ENCODE measurements at regions not wholly inside any gene's neighbourhood (a gene's known extent, or its start where the extent isn't known, plus 50 kb on each side); places are given as distances from the start of the nearest gene placed in this dataset.

- H3K27me3 ChIP-seq (replicated peaks; ENCODE audit: control insufficient read depth, insufficient read depth, low read length), result no peaks in the 10 kb centered on the region
- no peaks in the 10 kb centered on the region for H3K9me3 ChIP-seq (ENCODE audit: control insufficient read depth, low read length)
- no peak overlapping the region for H3K9ac ChIP-seq (ENCODE audit: low read length)
- H3K4me1 ChIP-seq (ENCODE audit: control insufficient read depth, insufficient read depth, low read length), result no peaks in the 10 kb centered on the region
- no peaks in the 10 kb centered on the region for H3K36me3 ChIP-seq (ENCODE audit: control insufficient read depth, insufficient read depth, low read length, severe bottlenecking)
- H3K4me3 ChIP-seq (ENCODE audit: low read length), result no peak overlapping the region
- DNase-seq (ENCODE audit: low read depth), result no peak
Observed at GRCh38 chr7:18202315-18203045, 174.8 kb upstream of the PRPS1L1 start.

- no peak for DNase-seq (ENCODE audit: low read depth)
- no peak overlapping the region for H3K9ac ChIP-seq (ENCODE audit: low read length)
- H3K4me1 ChIP-seq (ENCODE audit: control insufficient read depth, insufficient read depth, low read length), result no peaks in the 10 kb centered on the region
- H3K36me3 ChIP-seq (ENCODE audit: control insufficient read depth, insufficient read depth, low read length, severe bottlenecking), result no peaks in the 10 kb centered on the region
- no peak overlapping the region for H3K4me3 ChIP-seq (ENCODE audit: low read length)
- no peaks in the 10 kb centered on the region for H3K9me3 ChIP-seq (ENCODE audit: control insufficient read depth, low read length)
- H3K27me3 ChIP-seq (replicated peaks; ENCODE audit: control insufficient read depth, insufficient read depth, low read length), result no peaks in the 10 kb centered on the region
Observed at GRCh38 chr7:18206331-18206730, 178.7 kb upstream of the PRPS1L1 start.

- no peak overlapping the region for H3K9ac ChIP-seq (ENCODE audit: low read length)
- no peaks in the 10 kb centered on the region for H3K9me3 ChIP-seq (ENCODE audit: control insufficient read depth, low read length)
- H3K4me3 ChIP-seq (ENCODE audit: low read length), result no peak overlapping the region
- H3K36me3 ChIP-seq (ENCODE audit: control insufficient read depth, insufficient read depth, low read length, severe bottlenecking), result no peaks in the 10 kb centered on the region
- H3K27me3 ChIP-seq (replicated peaks; ENCODE audit: control insufficient read depth, insufficient read depth, low read length), result no peaks in the 10 kb centered on the region
- H3K4me1 ChIP-seq (ENCODE audit: control insufficient read depth, insufficient read depth, low read length), result peaks cover 15% of the 10 kb centered on the region
- no peak for DNase-seq (ENCODE audit: low read depth)
Observed at GRCh38 chr7:18208921-18209320, 181.3 kb upstream of the PRPS1L1 start.

- no peak for DNase-seq (ENCODE audit: low read depth)
- no peaks in the 10 kb centered on the region for H3K9me3 ChIP-seq (ENCODE audit: control insufficient read depth, low read length)
Observed at GRCh38 chr7:18210377-18210776, 182.7 kb upstream of the PRPS1L1 start.

GRCh38 chr7:18210788-18211187 lies 183.1 kb upstream of the PRPS1L1 start:
- H3K9ac ChIP-seq (ENCODE audit: low read length), result no peak overlapping the region
- no peaks in the 10 kb centered on the region for H3K9me3 ChIP-seq (ENCODE audit: control insufficient read depth, low read length)
- H3K27me3 ChIP-seq (replicated peaks; ENCODE audit: control insufficient read depth, insufficient read depth, low read length), result no peaks in the 10 kb centered on the region
- H3K4me1 ChIP-seq (ENCODE audit: control insufficient read depth, insufficient read depth, low read length), result peaks cover 15% of the 10 kb centered on the region
- no peak overlapping the region for H3K4me3 ChIP-seq (ENCODE audit: low read length)
- no peak for DNase-seq (ENCODE audit: low read depth)
- H3K36me3 ChIP-seq (ENCODE audit: control insufficient read depth, insufficient read depth, low read length, severe bottlenecking), result no peaks in the 10 kb centered on the region

More at GRCh38 chr7:18210377-18210776, 182.7 kb upstream of the PRPS1L1 start:
- Histone ChIP-seq H3K4me1 (ENCODE audit: control insufficient read depth, insufficient read depth, low read length) (peaks cover 15% of the 10 kb centered on the region), H3K27me3 (replicated peaks; ENCODE audit: control insufficient read depth, insufficient read depth, low read length) (no peaks in the 10 kb centered on the region), H3K9ac (ENCODE audit: low read length) (no peak overlapping the region), H3K4me3 (ENCODE audit: low read length) (no peak overlapping the region), H3K36me3 (ENCODE audit: control insufficient read depth, insufficient read depth, low read length, severe bottlenecking) (no peaks in the 10 kb centered on the region)

GRCh38 chr7:18212308-18212707 lies 184.7 kb upstream of the PRPS1L1 start:
- Histone ChIP-seq H3K36me3 (ENCODE audit: control insufficient read depth, insufficient read depth, low read length, severe bottlenecking) (no peaks in the 10 kb centered on the region), H3K9me3 (ENCODE audit: control insufficient read depth, low read length) (no peaks in the 10 kb centered on the region), H3K4me3 (ENCODE audit: low read length) (no peak overlapping the region), H3K9ac (ENCODE audit: low read length) (peak overlapping the region; percentile 1), H3K27me3 (replicated peaks; ENCODE audit: control insufficient read depth, insufficient read depth, low read length) (no peaks in the 10 kb centered on the region), H3K4me1 (ENCODE audit: control insufficient read depth, insufficient read depth, low read length) (peaks cover 15% of the 10 kb centered on the region)
- no peak for DNase-seq (ENCODE audit: low read depth)

GRCh38 chr7:18212758-18213157 lies 185.1 kb upstream of the PRPS1L1 start:
- Histone ChIP-seq H3K4me1 (ENCODE audit: control insufficient read depth, insufficient read depth, low read length) (peaks cover 15% of the 10 kb centered on the region), H3K4me3 (ENCODE audit: low read length) (no peak overlapping the region), H3K27me3 (replicated peaks; ENCODE audit: control insufficient read depth, insufficient read depth, low read length) (no peaks in the 10 kb centered on the region), H3K9me3 (ENCODE audit: control insufficient read depth, low read length) (no peaks in the 10 kb centered on the region), H3K36me3 (ENCODE audit: control insufficient read depth, insufficient read depth, low read length, severe bottlenecking) (no peaks in the 10 kb centered on the region), H3K9ac (ENCODE audit: low read length) (peak overlapping the region; percentile 1)
- DNase-seq (ENCODE audit: low read depth), result peak; percentile 95

GRCh38 chr7:18213652-18214051 lies 186.0 kb upstream of the PRPS1L1 start:
- H3K36me3 ChIP-seq (ENCODE audit: control insufficient read depth, insufficient read depth, low read length, severe bottlenecking), result no peaks in the 10 kb centered on the region
- H3K4me3 ChIP-seq (ENCODE audit: low read length), result no peak overlapping the region
- H3K27me3 ChIP-seq (replicated peaks; ENCODE audit: control insufficient read depth, insufficient read depth, low read length), result no peaks in the 10 kb centered on the region
- peaks cover 15% of the 10 kb centered on the region for H3K4me1 ChIP-seq (ENCODE audit: control insufficient read depth, insufficient read depth, low read length)
- no peaks in the 10 kb centered on the region for H3K9me3 ChIP-seq (ENCODE audit: control insufficient read depth, low read length)
- H3K9ac ChIP-seq (ENCODE audit: low read length), result no peak overlapping the region
- DNase-seq (ENCODE audit: low read depth), result peak; percentile 7

- H3K4me3 ChIP-seq (ENCODE audit: low read length), result no peak overlapping the region
- H3K9ac ChIP-seq (ENCODE audit: low read length), result no peak overlapping the region
- no peak for DNase-seq (ENCODE audit: low read depth)
- H3K27me3 ChIP-seq (replicated peaks; ENCODE audit: control insufficient read depth, insufficient read depth, low read length), result no peaks in the 10 kb centered on the region
- no peaks in the 10 kb centered on the region for H3K36me3 ChIP-seq (ENCODE audit: control insufficient read depth, insufficient read depth, low read length, severe bottlenecking)
- peaks cover 15% of the 10 kb centered on the region for H3K4me1 ChIP-seq (ENCODE audit: control insufficient read depth, insufficient read depth, low read length)
- H3K9me3 ChIP-seq (ENCODE audit: control insufficient read depth, low read length), result no peaks in the 10 kb centered on the region
Observed at GRCh38 chr7:18216270-18216669, 188.6 kb upstream of the PRPS1L1 start.

- Histone ChIP-seq H3K9me3 (ENCODE audit: control insufficient read depth, low read length) (no peaks in the 10 kb centered on the region), H3K4me1 (ENCODE audit: control insufficient read depth, insufficient read depth, low read length) (peaks cover 14% of the 10 kb centered on the region), H3K36me3 (ENCODE audit: control insufficient read depth, insufficient read depth, low read length, severe bottlenecking) (no peaks in the 10 kb centered on the region), H3K9ac (ENCODE audit: low read length) (no peak overlapping the region), H3K4me3 (ENCODE audit: low read length) (peak overlapping the region; percentile 39), H3K27me3 (replicated peaks; ENCODE audit: control insufficient read depth, insufficient read depth, low read length) (no peaks in the 10 kb centered on the region)
- DNase-seq (ENCODE audit: low read depth), result peak; percentile 58
Observed at GRCh38 chr7:18221377-18222293, 194.0 kb upstream of the PRPS1L1 start.

GRCh38 chr7:18222636-18223035 lies 195.0 kb upstream of the PRPS1L1 start:
- H3K27me3 ChIP-seq (replicated peaks; ENCODE audit: control insufficient read depth, insufficient read depth, low read length), result no peaks in the 10 kb centered on the region
- no peak overlapping the region for H3K9ac ChIP-seq (ENCODE audit: low read length)
- no peak overlapping the region for H3K4me3 ChIP-seq (ENCODE audit: low read length)
- no peak for DNase-seq (ENCODE audit: low read depth)
- no peaks in the 10 kb centered on the region for H3K9me3 ChIP-seq (ENCODE audit: control insufficient read depth, low read length)
- H3K36me3 ChIP-seq (ENCODE audit: control insufficient read depth, insufficient read depth, low read length, severe bottlenecking), result no peaks in the 10 kb centered on the region
- peaks cover 14% of the 10 kb centered on the region for H3K4me1 ChIP-seq (ENCODE audit: control insufficient read depth, insufficient read depth, low read length)

All from adipocyte (in vitro differentiated cells).